Hepatocyte (in vitro differentiated cells): ENCODE measurements at regions not wholly inside any gene's neighbourhood (a gene's known extent, or its start where the extent isn't known, plus 50 kb on each side); places are given as distances from the start of the nearest gene placed in this dataset.

ENCODE experiments used
- DNase-seq: peaks from one replicate; pipeline ENCODE4 v3.0.0-alpha.2; 2016; ENCODE audit warnings: low spot score
- H2AFZ ChIP-seq: fragments of 200-600 bp; sonication (generic); 2 replicates; pipeline ENCODE4 v1.6.0; 2016; ENCODE audit warnings: antibody characterized with exemption, mild to moderate bottlenecking
- H3K27ac ChIP-seq: fragments of 200-600 bp; sonication (generic); 2 replicates; pipeline ENCODE4 v1.5.1; 2016; ENCODE audit warnings: mild to moderate bottlenecking
- H3K27me3 ChIP-seq: fragments of 200-600 bp; sonication (generic); 2 replicates; pipeline ENCODE4 v1.6.1; 2016
- H3K36me3 ChIP-seq: fragments of 200-600 bp; sonication (generic); replicated peaks from 2 replicates; pipeline ENCODE4 v1.5.1; 2016; ENCODE audit warnings: low read depth; ENCODE audit not compliant: insufficient read depth
- H3K4me1 ChIP-seq: fragments of 200-600 bp; sonication (generic); 2 replicates; pipeline ENCODE4 v1.5.1; 2016; ENCODE audit warnings: mild to moderate bottlenecking, moderate library complexity; ENCODE audit not compliant: insufficient read depth
- H3K4me2 ChIP-seq: fragments of 200-600 bp; sonication (generic); 2 replicates; pipeline ENCODE4 v1.6.0; 2016
- H3K4me3 ChIP-seq: fragments of 200-600 bp; sonication (generic); 2 replicates; pipeline ENCODE4 v1.5.1; 2016; ENCODE audit warnings: mild to moderate bottlenecking
- H3K79me2 ChIP-seq: fragments of 200-600 bp; sonication (generic); 2 replicates; pipeline ENCODE4 v1.6.0; 2017; ENCODE audit warnings: mild to moderate bottlenecking
- H3K9me2 ChIP-seq: fragments of 200-600 bp; sonication (generic); replicated peaks from 2 replicates; pipeline ENCODE4 v1.6.0; 2017; ENCODE audit warnings: mild to moderate bottlenecking; ENCODE audit not compliant: insufficient read depth
- H3K9me3 ChIP-seq: fragments of 200-600 bp; sonication (generic); 2 replicates; pipeline ENCODE4 v1.5.1; 2016; ENCODE audit warnings: low read depth, mild to moderate bottlenecking
- H4K20me1 ChIP-seq: fragments of 200-600 bp; sonication (generic); 2 replicates; pipeline ENCODE4 v1.6.0; 2016; ENCODE audit warnings: mild to moderate bottlenecking; ENCODE audit not compliant: insufficient read depth, poor library complexity, severe bottlenecking
- EZH2 ChIP-seq: fragments of 200-600 bp; sonication (generic); IDR thresholded peaks from 2 replicates; pipeline ENCODE4 v1.6.1; 2016; ENCODE audit warnings: antibody characterized with exemption, mild to moderate bottlenecking, borderline replicate concordance
- EZH2phosphoT487 ChIP-seq: fragments of 200-600 bp; sonication (generic); IDR thresholded peaks from one replicate; pipeline ENCODE4 v1.6.1; 2018; ENCODE audit warnings: antibody characterized with exemption, mild to moderate bottlenecking, low read depth, moderate library complexity; ENCODE audit not compliant: unreplicated experiment, severe bottlenecking
- WGBS: methylation state at CpG from one replicate; pipeline ENCODE4 v1.1.6; 2016; ENCODE audit warnings: low lambda C conversion rate; ENCODE audit errors: missing lambda C conversion rate; 5-methylcytosine and 5-hydroxymethylcytosine counted together
- TF ChIP-seq, protein P1 (sequence below): fragments of 200-600 bp; sonication (generic); IDR thresholded peaks from 2 replicates; pipeline ENCODE4 v1.5.1; 2016; ENCODE audit warnings: antibody characterized with exemption, mild to moderate bottlenecking; ENCODE audit not compliant: poor library complexity

DNA sequence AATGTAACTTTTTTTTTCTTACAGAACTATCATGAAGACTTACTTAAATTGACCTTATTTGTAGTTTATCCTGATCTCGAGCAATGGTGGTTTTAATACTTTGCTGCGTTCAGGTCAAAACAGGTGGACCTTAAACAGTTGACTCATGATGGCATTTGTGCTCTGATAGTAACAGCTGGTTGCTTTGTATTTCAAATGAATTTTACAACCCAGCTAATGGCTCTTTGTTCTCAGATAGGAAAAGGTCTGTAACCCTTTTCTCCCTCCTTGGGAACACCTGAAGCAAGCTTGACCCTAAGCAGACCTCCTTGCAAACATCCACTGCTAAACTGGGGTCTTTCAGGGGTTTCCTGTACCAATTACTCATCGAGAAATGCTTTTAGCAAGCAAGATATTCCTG is 79.2 kb downstream of the F11 start:
- WGBS, result 31% methylated on average over 3 of the region's 3 CpGs
- no peak overlapping the region for H3K27ac ChIP-seq
- no peaks in the 10 kb centered on the region for H3K4me1 ChIP-seq
- H4K20me1 ChIP-seq, result no peaks in the 10 kb centered on the region
- no peak overlapping the region for H3K4me3 ChIP-seq
- no peaks in the 10 kb centered on the region for H3K9me3 ChIP-seq
- H3K79me2 ChIP-seq, result no peaks in the 10 kb centered on the region
- H3K36me3 ChIP-seq, result no peaks in the 10 kb centered on the region
- no peak for TF ChIP-seq EZH2phosphoT487
- no peak for TF ChIP-seq EZH2
- TF ChIP-seq, protein P1, sequence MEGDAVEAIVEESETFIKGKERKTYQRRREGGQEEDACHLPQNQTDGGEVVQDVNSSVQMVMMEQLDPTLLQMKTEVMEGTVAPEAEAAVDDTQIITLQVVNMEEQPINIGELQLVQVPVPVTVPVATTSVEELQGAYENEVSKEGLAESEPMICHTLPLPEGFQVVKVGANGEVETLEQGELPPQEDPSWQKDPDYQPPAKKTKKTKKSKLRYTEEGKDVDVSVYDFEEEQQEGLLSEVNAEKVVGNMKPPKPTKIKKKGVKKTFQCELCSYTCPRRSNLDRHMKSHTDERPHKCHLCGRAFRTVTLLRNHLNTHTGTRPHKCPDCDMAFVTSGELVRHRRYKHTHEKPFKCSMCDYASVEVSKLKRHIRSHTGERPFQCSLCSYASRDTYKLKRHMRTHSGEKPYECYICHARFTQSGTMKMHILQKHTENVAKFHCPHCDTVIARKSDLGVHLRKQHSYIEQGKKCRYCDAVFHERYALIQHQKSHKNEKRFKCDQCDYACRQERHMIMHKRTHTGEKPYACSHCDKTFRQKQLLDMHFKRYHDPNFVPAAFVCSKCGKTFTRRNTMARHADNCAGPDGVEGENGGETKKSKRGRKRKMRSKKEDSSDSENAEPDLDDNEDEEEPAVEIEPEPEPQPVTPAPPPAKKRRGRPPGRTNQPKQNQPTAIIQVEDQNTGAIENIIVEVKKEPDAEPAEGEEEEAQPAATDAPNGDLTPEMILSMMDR, result no peak
- no peaks in the 10 kb centered on the region for H3K9me2 ChIP-seq
- no peak overlapping the region for H3K4me2 ChIP-seq
- peak; percentile 11 for DNase-seq
- no peaks in the 10 kb centered on the region for H3K27me3 ChIP-seq
- H2AFZ ChIP-seq, result no peak overlapping the region

DNA sequence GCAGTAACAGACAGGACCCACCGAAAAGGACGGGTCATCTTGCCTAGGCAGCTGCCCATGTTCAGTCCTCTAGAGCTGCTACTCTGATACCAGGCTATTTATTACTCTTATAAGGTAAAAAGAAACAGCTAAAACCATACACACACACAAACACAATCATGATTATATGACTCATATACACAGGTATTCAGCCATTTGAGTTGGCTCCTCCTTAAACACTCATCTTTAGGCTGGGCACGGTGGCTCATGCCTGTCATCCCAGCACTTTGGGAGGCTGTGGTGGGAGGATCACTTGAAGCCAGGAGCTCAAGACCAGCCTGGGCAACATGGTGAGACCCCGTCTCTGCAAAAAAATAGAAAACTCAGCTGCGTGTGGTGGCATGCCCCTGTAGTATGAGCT is 76.6 kb downstream of the F11 start:
- Histone ChIP-seq H3K9me3 (no peaks in the 10 kb centered on the region), H3K4me1 (no peaks in the 10 kb centered on the region), H4K20me1 (no peaks in the 10 kb centered on the region), H3K79me2 (no peaks in the 10 kb centered on the region), H3K9me2 (no peaks in the 10 kb centered on the region), H3K4me3 (no peak overlapping the region), H3K27ac (no peak overlapping the region), H3K36me3 (no peaks in the 10 kb centered on the region), H3K27me3 (no peaks in the 10 kb centered on the region), H3K4me2 (no peak overlapping the region), H2AFZ (no peak overlapping the region)
- 88% methylated on average over 5 of the region's 5 CpGs for WGBS
- DNase-seq, result no peak
- TF ChIP-seq EZH2phosphoT487 (no peak), EZH2 (no peak)
- TF ChIP-seq, protein P1, result no peak

DNA sequence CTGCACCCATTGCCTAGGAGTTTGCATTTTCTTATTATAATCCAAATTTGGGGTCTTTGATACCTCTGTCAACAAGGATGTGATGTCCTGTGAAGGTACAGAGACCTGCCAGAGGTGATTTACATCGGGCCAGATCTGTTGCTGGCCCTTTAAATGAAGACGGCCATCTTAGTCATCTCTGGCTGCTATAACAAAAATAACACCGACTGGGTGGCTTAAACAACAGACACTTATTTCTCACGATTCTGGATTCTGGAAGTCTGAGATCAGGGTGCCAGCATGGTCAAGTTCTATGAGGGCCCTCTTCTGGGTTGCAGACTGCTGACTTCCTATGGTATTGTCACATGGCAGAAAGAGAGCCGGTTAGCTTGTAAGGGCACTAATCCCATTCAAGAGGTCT is 75.7 kb downstream of the F11 start:
- WGBS, result 96% methylated on average over 5 of the region's 5 CpGs
- Histone ChIP-seq H3K4me3 (no peak overlapping the region), H3K4me2 (no peak overlapping the region), H4K20me1 (no peaks in the 10 kb centered on the region), H3K9me3 (no peaks in the 10 kb centered on the region), H3K9me2 (no peaks in the 10 kb centered on the region), H3K79me2 (no peaks in the 10 kb centered on the region), H3K36me3 (no peaks in the 10 kb centered on the region), H3K4me1 (no peaks in the 10 kb centered on the region), H2AFZ (no peak overlapping the region), H3K27ac (no peak overlapping the region), H3K27me3 (no peaks in the 10 kb centered on the region)
- TF ChIP-seq, protein P1, result no peak
- TF ChIP-seq EZH2phosphoT487, result no peak
- no peak for TF ChIP-seq EZH2
- DNase-seq, result no peak
